Immature natural killer cell (primary cell): ENCODE measurements at regions not wholly inside any gene's neighbourhood (a gene's known extent, or its start where the extent isn't known, plus 50 kb on each side); places are given as distances from the start of the nearest gene placed in this dataset.

Experiments used
- DNase-seq, 3 donors: peaks; one replicate each; pipeline ENCODE4 v3.0.0; 2022; ENCODE audit warnings: mixed read lengths in 1 of 3
- H3K27ac Mint-ChIP-seq, 6 donors: one replicate each; pipeline ENCODE4 v1.8.0; 2020; ENCODE audit warnings: mixed read lengths in 6 of 6, mild to moderate bottlenecking in 5 of 6, inconsistent platforms in 4 of 6, moderate library complexity in 3 of 6
- H3K27me3 Mint-ChIP-seq, 3 donors: one replicate each; pipeline ENCODE4 v1.8.0; 2020 to 2021; ENCODE audit warnings: low read depth in 3 of 3, mild to moderate bottlenecking in 3 of 3, mixed read lengths in 3 of 3, moderate library complexity in 3 of 3, inconsistent platforms in 1 of 3
- H3K36me3 Mint-ChIP-seq, 3 donors: one replicate each; pipeline ENCODE4 v1.8.0; 2020; ENCODE audit warnings: mixed read lengths in 3 of 3, inconsistent platforms in 2 of 3, mild to moderate bottlenecking in 2 of 3
- H3K4me1 Mint-ChIP-seq, 2 donors: one replicate each; pipeline ENCODE4 v1.8.0; 2020; ENCODE audit warnings: inconsistent platforms in 2 of 2, mild to moderate bottlenecking in 2 of 2, mixed read lengths in 2 of 2, moderate library complexity in 1 of 2
- H3K4me3 Mint-ChIP-seq, 5 donors: one replicate each; pipeline ENCODE4 v1.8.0; 2020; ENCODE audit warnings: mild to moderate bottlenecking in 5 of 5, mixed read lengths in 5 of 5, inconsistent platforms in 3 of 5, moderate library complexity in 3 of 5
- H3K9me3 Mint-ChIP-seq, 6 donors: one replicate each; pipeline ENCODE4 v1.8.0; 2020; ENCODE audit warnings: mild to moderate bottlenecking in 6 of 6, mixed read lengths in 6 of 6, inconsistent platforms in 4 of 6, moderate library complexity in 3 of 6

GRCh38 chr2:7672027-7672684 lies 754.9 kb downstream of the RNF144A start:
- Mint-ChIP-seq H3K4me1 (peaks cover 25 to 34% of the 10 kb centered on the region in 2 donors), H3K9me3 (peaks cover 0 to 6% (median 0%) of the 10 kb centered on the region in 6 donors), H3K27me3 (peaks cover 0 to 2% (median 2%) of the 10 kb centered on the region in 3 donors), H3K27ac (peak overlapping the region; percentile 75 to 91 (median 85)), H3K36me3 (no peaks in the 10 kb centered on the region), H3K4me3 (peak overlapping the region; percentile 54 to 86 (median 70))
- DNase-seq: peak; percentile 55 to 64 (median 61)

- DNase-seq: no peak
- Mint-ChIP-seq H3K4me1 (peaks cover 25 to 34% of the 10 kb centered on the region in 2 donors), H3K27me3 (peaks cover 0 to 2% (median 2%) of the 10 kb centered on the region in 3 donors), H3K27ac (peak overlapping the region; percentile 75 to 91 (median 85)), H3K9me3 (peaks cover 0 to 6% (median 0%) of the 10 kb centered on the region in 6 donors), H3K36me3 (no peaks in the 10 kb centered on the region), H3K4me3 (peak overlapping the region; percentile 54 to 86 (median 70))
Measured at GRCh38 chr2:7672685-7673071, 755.5 kb downstream of the RNF144A start.

GRCh38 chr2:7673101-7673500 lies 755.9 kb downstream of the RNF144A start:
- no peaks in the 10 kb centered on the region for H3K36me3 Mint-ChIP-seq
- peaks cover 0 to 6% (median 0%) of the 10 kb centered on the region in 6 donors for H3K9me3 Mint-ChIP-seq
- H3K27ac Mint-ChIP-seq: peak overlapping the region in 5 of 6 donors; percentile 75 to 91 (median 88)
- peaks cover 0 to 2% (median 2%) of the 10 kb centered on the region in 3 donors for H3K27me3 Mint-ChIP-seq
- DNase-seq: no peak
- H3K4me1 Mint-ChIP-seq: peaks cover 25 to 34% of the 10 kb centered on the region in 2 donors
- peak overlapping the region in 3 of 5 donors; percentile 5 to 70 (median 55) for H3K4me3 Mint-ChIP-seq

- Mint-ChIP-seq H3K27ac (peak overlapping the region in 1 of 6 donors; percentile 37), H3K4me3 (no peak overlapping the region), H3K4me1 (peaks cover 25 to 34% of the 10 kb centered on the region in 2 donors), H3K36me3 (no peaks in the 10 kb centered on the region), H3K9me3 (peaks cover 0 to 6% (median 0%) of the 10 kb centered on the region in 6 donors), H3K27me3 (peaks cover 0 to 2% (median 2%) of the 10 kb centered on the region in 3 donors)
- DNase-seq: no peak
Measured at GRCh38 chr2:7673853-7674252, 756.6 kb downstream of the RNF144A start.

- DNase-seq: no peak
- Mint-ChIP-seq H3K9me3 (peaks cover 0 to 6% (median 0%) of the 10 kb centered on the region in 6 donors), H3K27me3 (peaks cover 0 to 2% (median 2%) of the 10 kb centered on the region in 3 donors), H3K4me3 (no peak overlapping the region), H3K27ac (peak overlapping the region in 2 of 6 donors; percentile 43 to 50), H3K4me1 (peaks cover 25 to 34% of the 10 kb centered on the region in 2 donors), H3K36me3 (no peaks in the 10 kb centered on the region)
Measured at GRCh38 chr2:7674606-7675005, 757.4 kb downstream of the RNF144A start.

- Mint-ChIP-seq H3K27ac (no peak overlapping the region), H3K27me3 (peaks cover 0 to 2% (median 0%) of the 10 kb centered on the region in 3 donors), H3K9me3 (peaks cover 0 to 6% (median 0%) of the 10 kb centered on the region in 6 donors), H3K4me1 (peaks cover 17 to 22% of the 10 kb centered on the region in 2 donors), H3K4me3 (no peak overlapping the region), H3K36me3 (no peaks in the 10 kb centered on the region)
- DNase-seq: no peak
Measured at GRCh38 chr2:7676714-7677113, 759.5 kb downstream of the RNF144A start.

GRCh38 chr2:7681881-7682461 lies 764.8 kb downstream of the RNF144A start:
- no peak overlapping the region for H3K4me3 Mint-ChIP-seq
- H3K4me1 Mint-ChIP-seq: peaks cover 2 to 6% of the 10 kb centered on the region in 2 donors
- no peak for DNase-seq
- H3K27ac Mint-ChIP-seq: no peak overlapping the region
- H3K9me3 Mint-ChIP-seq: no peaks in the 10 kb centered on the region
- no peaks in the 10 kb centered on the region for H3K27me3 Mint-ChIP-seq
- no peaks in the 10 kb centered on the region for H3K36me3 Mint-ChIP-seq

- no peaks in the 10 kb centered on the region for H3K9me3 Mint-ChIP-seq
- no peaks in the 10 kb centered on the region for H3K27me3 Mint-ChIP-seq
- H3K4me1 Mint-ChIP-seq: peaks cover 2 to 6% of the 10 kb centered on the region in 2 donors
- H3K36me3 Mint-ChIP-seq: no peaks in the 10 kb centered on the region
- no peak for DNase-seq
- H3K27ac Mint-ChIP-seq: no peak overlapping the region
- no peak overlapping the region for H3K4me3 Mint-ChIP-seq
Measured at GRCh38 chr2:7683196-7683595, 766.0 kb downstream of the RNF144A start.

- Mint-ChIP-seq H3K27ac (no peak overlapping the region), H3K27me3 (no peaks in the 10 kb centered on the region), H3K4me1 (peaks cover 2 to 6% of the 10 kb centered on the region in 2 donors), H3K36me3 (no peaks in the 10 kb centered on the region), H3K4me3 (no peak overlapping the region), H3K9me3 (no peaks in the 10 kb centered on the region)
- DNase-seq: no peak
Measured at GRCh38 chr2:7683708-7684107, 766.5 kb downstream of the RNF144A start.

- H3K9me3 Mint-ChIP-seq: no peaks in the 10 kb centered on the region
- H3K36me3 Mint-ChIP-seq: no peaks in the 10 kb centered on the region
- no peak overlapping the region for H3K4me3 Mint-ChIP-seq
- no peak for DNase-seq
- H3K27me3 Mint-ChIP-seq: peaks cover 0 to 2% (median 0%) of the 10 kb centered on the region in 3 donors
- peak overlapping the region in 1 of 6 donors; percentile 43 for H3K27ac Mint-ChIP-seq
- H3K4me1 Mint-ChIP-seq: peaks cover 2 to 6% of the 10 kb centered on the region in 2 donors
Measured at GRCh38 chr2:7685342-7686015, 768.3 kb downstream of the RNF144A start.

GRCh38 chr2:7686016-7686385 lies 768.8 kb downstream of the RNF144A start:
- no peak overlapping the region for H3K4me3 Mint-ChIP-seq
- no peaks in the 10 kb centered on the region for H3K36me3 Mint-ChIP-seq
- no peak for DNase-seq
- peaks cover 2 to 6% of the 10 kb centered on the region in 2 donors for H3K4me1 Mint-ChIP-seq
- peaks cover 0 to 2% (median 0%) of the 10 kb centered on the region in 3 donors for H3K27me3 Mint-ChIP-seq
- peak overlapping the region in 1 of 6 donors; percentile 43 for H3K27ac Mint-ChIP-seq
- no peaks in the 10 kb centered on the region for H3K9me3 Mint-ChIP-seq

GRCh38 chr2:7691961-7692656 lies 774.9 kb downstream of the RNF144A start:
- Mint-ChIP-seq H3K4me3 (peak overlapping the region in 1 of 5 donors; percentile 36), H3K4me1 (peaks cover 12 to 16% of the 10 kb centered on the region in 2 donors), H3K9me3 (no peaks in the 10 kb centered on the region), H3K27me3 (peaks cover 0 to 2% (median 2%) of the 10 kb centered on the region in 3 donors), H3K27ac (peak overlapping the region in 2 of 6 donors; percentile 7 to 51), H3K36me3 (no peaks in the 10 kb centered on the region)
- no peak for DNase-seq

- Mint-ChIP-seq H3K9me3 (no peaks in the 10 kb centered on the region), H3K27me3 (peaks cover 0 to 2% (median 2%) of the 10 kb centered on the region in 3 donors), H3K4me3 (peak overlapping the region in 1 of 5 donors; percentile 36), H3K36me3 (no peaks in the 10 kb centered on the region), H3K4me1 (peaks cover 12 to 16% of the 10 kb centered on the region in 2 donors), H3K27ac (peak overlapping the region in 2 of 6 donors; percentile 6 to 72)
- no peak for DNase-seq
Measured at GRCh38 chr2:7692657-7693161, 775.5 kb downstream of the RNF144A start.
